ENCODE measurements at regions not wholly inside any gene's neighbourhood (a gene's known extent, or its start where the extent isn't known, plus 50 kb on each side); places are given as distances from the start of the nearest gene placed in this dataset.

DNA sequence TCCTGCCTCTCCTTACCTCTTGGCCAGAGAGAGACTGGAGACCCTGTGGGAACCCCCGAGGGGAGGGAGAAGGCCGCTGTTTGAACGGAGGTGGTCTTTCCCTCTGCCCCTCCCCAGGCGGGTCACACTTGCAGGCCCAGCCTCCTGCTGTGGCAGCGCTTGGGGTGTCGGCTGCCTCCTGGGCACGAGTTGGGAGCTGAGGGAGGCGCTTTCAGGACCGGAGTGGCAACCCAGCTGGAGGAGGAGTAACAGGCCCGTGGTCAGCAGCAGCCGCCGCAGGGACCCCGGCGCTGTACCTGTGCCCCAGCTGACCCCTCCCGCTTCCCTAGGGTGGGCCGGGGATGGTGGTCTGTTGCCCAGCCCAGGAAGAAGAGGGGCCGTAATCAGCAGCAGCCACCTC is 278.3 kb downstream of the SEC14L1 start:
- DNase-seq (ENCODE audit: low read depth) = no peak

DNA sequence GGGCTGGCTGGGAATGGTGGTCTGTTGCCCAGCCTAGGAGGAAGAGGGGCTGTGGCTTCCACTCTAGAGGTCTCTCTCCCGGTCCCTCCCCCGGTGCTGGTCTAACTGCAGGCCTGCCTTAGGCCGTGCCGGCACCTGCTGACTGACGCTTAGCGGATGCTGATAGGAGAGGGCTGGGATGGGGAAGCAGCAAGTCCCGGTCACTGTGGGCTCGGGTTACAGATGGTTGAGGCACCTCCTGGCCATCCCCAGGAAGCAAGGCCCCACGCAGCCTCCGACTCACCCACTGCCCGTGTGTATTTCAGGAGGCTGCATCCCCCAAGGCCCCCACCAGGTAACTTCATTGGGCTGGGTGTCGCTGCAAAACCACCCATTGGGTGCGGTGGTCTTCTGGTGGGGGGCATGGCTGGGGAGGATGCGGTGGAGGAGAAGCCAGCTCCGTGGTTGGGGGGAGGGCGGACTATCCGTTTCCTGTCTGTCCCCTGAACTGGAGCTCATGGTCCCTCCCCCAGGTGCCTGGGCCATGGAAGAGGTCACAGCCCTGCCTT is 278.9 kb downstream of the SEC14L1 start:
- DNase-seq (ENCODE audit: low read depth) = no peak

DNA sequence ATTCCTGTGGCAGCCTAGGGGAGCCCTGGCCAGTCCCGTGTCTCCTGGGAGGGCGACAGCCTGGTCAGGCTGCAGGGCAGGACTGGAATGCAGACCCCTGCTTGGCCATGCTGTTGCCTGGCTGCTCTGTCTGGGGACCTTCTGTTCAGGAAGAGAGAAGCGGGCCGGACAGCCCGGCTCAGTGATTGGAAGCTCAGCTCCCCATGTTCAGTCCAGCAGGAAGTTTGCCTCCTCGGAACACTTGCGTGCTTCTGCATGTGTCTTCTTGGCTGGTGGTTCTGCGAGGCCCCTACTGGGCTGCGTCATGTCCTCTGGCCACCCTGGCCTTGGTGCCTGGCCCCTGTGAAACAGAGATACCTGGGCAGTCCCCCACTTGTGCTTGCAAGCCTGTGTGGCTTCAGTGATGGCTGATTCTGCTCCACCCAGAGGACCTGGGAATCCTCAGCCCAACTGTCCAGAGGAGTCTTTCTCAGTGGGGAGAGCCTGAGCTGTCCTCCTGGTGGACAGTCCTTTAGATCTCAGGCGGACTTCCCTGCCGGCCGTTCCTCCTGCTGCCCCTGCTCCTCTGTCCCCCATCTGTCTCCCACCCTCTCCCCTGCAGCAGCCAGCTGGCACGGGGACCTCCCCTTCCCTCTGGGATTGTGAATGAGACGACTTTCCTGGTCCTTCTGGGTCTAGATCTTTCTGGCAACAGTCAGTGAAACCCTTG is 279.5 kb downstream of the SEC14L1 start:
- DNase-seq (ENCODE audit: low read depth) = no peak

GRCh38 chr17:77420804-77421629 is 280.2 kb downstream of the SEC14L1 start:
- no peak for DNase-seq (ENCODE audit: low read depth)

DNA sequence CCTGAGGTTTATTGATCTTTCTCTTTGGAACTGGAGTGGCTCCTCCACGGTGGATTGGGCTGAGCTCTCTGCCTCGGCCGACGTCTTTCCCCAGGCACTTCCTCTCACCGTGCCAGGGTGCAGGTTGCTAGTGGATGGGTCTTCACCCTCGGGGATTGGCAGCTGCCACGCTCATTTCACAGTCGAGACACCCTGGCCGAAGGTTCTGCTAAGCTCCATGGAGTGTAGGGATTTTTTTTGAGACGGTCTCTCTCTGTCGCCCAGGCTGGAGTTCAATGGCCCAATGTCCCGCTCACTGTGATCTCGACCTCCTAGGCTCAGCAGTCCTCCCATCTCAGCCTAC is 280.8 kb downstream of the SEC14L1 start:
- no peak for DNase-seq (ENCODE audit: low read depth)

DNA sequence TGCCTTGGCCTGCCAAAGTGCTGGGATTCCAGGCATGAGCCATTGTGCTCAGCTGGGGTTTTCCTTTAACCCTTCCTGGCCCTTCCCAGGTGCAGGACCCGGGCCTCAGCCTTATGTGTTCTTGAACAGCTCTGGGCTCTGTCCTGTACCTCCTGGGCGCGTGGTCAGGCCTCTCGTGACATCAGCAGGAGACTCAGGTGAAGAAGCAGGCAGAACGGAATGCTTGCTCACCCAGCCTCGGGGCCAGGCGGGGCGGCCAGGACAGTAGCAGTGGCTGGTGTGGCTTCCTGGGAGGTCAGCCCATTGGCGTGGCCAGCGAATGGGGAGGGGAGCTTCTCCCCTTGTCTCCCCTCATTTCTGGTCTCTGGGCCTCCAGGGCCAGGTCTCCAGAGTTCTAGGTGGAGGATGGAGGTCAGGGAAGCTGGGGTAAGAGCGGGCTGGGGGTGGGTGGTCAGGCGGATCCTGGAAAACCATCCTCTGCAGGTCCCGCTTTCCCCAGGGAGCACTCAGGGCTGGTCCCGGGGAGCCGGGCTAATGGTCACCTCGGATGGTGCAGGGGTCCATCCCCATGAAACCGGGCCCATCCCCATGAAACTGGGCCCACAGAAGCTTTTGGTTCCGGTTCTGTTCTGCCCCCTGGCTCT is 281.5 kb downstream of the SEC14L1 start:
- DNase-seq (ENCODE audit: low read depth) = no peak

- DNase-seq (ENCODE audit: low read depth) = no peak
These were observed 282.0 kb downstream of the SEC14L1 start for GRCh38 chr17:77422748-77423113.

- no peak for DNase-seq (ENCODE audit: low read depth)
These were observed 283.1 kb downstream of the SEC14L1 start for GRCh38 chr17:77423589-77424451.

DNA sequence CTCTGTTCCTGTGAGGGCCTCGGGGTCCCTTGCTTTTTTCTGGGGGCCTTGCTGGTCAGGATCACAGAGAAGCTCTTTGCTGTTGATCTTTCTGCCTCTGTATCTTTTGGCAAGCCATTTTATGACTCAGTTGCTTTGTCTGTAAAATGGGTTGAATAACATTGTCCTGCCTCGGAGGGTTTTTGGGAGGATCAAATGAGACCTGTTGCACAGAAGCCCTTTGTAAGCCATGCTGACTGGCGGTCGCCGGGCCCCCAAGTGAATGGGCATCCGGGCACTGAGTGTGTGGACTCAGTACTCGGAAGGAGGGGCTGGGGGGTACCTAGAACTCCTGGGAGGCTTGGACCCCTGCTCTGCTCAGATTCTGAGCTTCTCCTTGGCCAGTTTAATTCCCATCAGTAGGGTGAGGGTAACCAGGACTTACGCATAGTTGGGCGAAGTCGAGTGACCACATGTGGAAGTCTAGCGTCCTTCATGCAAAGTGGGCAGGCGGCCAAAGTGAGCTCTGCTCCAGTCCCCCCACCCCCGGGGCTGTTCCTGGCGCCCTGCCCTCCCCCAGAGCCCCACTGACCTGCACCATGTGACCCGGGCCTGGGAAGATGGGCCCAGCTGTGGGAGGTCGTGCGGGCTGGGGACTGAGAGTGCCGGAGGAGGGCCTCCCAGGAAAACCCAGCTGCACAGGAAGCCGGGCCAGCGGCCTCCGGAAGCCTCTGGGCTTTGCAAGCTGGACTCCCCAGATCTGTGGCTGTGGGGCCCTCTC is 284.0 kb downstream of the SEC14L1 start:
- no peak for DNase-seq (ENCODE audit: low read depth)

DNA sequence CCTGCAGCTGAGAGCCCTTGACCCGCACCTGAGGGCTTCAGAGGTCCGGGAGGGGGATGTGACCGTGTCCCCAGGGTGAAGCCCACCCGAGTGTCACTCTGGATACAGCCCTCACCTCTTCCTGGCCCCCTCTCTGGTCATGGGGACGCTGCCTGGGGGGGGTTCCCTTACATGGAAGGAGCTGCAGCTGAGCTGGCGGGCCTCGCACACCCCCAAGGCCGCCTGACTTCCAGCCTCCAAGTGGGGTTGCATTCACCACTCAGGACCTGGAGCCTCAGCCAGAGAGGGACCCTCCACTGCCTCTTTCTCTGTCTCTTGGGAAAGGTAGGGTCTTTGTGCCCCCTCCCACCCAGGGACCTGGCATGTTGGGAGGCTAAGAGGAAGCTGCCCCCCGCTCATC is 284.6 kb downstream of the SEC14L1 start:
- no peak for DNase-seq (ENCODE audit: low read depth)

GRCh38 chr17:77425791-77426641 is 285.2 kb downstream of the SEC14L1 start:
- no peak for DNase-seq (ENCODE audit: low read depth)

DNA sequence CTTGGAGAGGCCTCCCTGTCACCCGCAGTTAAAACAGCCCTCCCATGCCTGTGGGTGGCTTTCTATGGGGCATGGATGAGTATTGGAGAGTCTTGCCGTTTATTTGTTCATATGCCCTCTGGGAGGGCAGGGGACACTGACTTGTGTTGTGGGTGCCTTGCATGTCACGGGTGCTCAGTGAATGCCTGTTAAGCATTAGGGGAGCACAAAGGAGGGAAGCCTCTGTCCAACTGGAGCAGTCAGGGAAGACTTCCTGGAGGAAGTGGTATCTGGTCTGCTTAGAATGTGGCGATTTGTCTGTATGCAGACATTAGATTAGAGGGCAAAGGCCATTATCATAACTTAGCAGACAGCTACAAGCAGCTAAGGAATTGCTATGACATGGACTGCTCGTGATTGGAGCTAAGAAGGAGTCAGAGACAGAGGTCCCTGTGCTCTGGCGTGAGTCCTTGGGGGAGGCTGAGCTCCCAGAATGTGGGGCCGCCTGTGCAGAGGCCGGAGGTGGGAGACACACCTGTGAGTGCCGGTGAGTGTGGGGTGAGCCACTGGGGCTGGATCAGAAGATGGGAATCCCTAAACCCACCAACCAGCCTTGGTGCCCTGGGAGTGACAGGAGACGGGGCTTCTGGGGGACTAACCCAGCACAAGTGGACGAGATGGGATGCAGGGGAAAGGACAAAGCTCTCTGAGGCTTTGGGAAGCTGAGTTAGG is 286.1 kb downstream of the SEC14L1 start:
- DNase-seq (ENCODE audit: low read depth) = no peak

DNA sequence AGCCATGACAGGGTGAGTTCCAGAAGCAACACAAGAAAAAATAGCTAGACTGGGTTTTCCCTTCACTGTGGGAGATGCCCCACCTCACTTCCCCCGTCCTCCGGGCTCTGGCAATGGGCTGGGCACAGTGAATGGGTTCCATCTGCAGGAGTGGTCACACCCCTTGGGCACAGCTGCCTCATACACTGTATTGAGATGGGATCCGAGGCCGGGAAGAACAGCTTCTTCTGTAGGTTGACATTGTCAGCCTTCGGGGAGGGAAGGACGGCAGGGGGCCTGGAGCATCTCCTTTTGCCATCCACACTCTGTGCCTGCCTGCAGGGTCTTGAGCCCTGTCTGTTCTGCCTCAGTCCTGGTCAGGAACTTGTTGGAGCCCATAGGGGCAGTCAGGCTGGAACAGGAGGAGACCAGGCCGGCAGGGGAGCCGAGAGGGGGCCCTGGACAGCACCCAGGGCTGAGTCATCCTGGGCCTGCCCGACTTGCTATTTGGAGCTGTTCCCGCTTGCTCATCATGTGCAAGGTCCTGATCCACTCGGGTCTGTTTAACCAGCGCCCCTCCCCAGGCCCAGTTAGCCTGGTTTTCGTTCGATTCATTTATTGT is 286.7 kb downstream of the SEC14L1 start:
- no peak for DNase-seq (ENCODE audit: low read depth)

DNA sequence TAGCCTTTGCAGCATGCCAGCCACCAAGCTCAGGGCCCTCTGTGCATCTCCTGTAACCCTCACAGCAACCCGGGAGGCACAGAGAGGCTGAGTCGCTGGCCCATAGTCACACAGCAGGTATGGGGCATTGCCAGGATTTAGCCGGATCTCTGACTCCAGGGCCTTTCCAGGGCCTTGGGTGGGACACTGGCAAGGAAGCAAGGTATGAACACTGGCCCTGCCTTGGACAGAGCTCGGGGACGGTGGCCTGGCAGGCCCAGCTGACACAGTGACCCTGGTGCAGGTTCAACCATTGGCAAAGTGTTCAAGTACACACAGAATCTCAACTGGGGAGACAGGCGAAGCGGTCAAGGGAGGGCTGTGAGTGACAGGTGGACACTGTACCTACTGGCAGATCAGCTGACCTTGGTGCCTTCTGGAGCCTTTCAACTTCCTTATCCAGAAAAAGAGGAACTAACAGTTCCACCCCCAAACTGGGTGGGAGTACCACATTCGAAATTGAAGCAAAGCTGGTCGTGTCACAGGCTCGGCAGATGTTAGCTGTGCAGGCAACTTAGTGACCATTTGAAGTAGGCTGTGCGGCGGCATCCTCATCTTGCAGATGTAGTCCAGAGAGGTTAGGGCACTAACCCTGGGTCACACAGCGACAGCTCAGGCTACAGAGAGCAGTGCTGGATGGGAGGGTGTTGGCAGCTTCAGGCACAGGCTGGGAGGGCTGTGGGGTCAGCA is 287.4 kb downstream of the SEC14L1 start:
- no peak for DNase-seq (ENCODE audit: low read depth)

DNA sequence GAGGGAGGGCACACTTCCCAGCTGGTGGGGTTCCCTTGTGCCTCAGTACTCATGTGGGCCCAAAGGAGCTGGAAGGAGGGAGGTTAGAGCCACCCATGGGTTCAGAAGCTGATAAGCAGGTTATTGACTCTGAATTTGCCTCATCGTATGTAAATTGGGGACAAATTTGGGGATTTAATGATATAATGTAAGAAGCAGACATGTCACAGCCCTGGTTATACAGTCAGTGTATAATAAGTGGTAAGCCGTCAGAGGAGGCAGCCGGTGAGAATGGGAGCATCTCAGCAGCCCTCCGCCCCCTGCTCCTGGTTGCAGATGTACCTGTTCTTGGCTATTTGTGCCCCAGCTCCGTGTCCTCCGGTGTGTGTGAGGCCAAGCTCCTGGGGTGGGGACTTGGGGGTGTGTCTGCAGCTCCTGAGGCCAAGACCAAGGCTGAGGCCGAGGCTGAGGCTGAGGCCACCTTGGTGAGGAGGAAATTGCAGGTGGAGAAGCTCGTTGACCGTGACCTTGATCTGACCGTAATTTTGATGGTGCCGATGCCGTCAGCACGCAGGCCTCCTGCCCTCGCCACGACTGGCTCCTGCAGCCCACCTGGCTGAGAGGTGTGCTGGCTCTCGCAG is 288.1 kb downstream of the SEC14L1 start:
- DNase-seq (ENCODE audit: low read depth) = no peak

- DNase-seq (ENCODE audit: low read depth) = no peak
These were observed 288.7 kb downstream of the SEC14L1 start for GRCh38 chr17:77429369-77429968.

GRCh38 chr17:77429969-77430752 is 289.4 kb downstream of the SEC14L1 start:
- DNase-seq (ENCODE audit: low read depth) = peak; percentile 77
